Pancreas (tissue), 10 donors: ENCODE measurements at regions not wholly inside any gene's neighbourhood (a gene's known extent, or its start where the extent isn't known, plus 50 kb on each side); places are given as distances from the start of the nearest gene placed in this dataset.

Experiments
- ATAC-seq, 4 donors: fragments of 200-7000 bp; cut with Tn5 transposase; one replicate each; pipeline versions ENCODE4 v1.8.0 to v1.9.1; 2020; ENCODE audit warnings: mild to moderate bottlenecking in 4 of 4, moderate library complexity in 4 of 4
- DNase-seq, 6 donors: peaks; one replicate each; pipeline ENCODE4 v3.0.0-alpha.2; 2020
- FAIRE-seq: peaks from 2 replicates; lab custom pipeline; 2012; peaks lifted over from hg19 to GRCh38; lab: Jason Lieb, UNC
- H3K27ac ChIP-seq, 4 donors: fragments of 200-600 bp; sonication (generic); 1 replicate in 3 of 4; 2 replicates in 1 of 4; pipeline versions ENCODE4 v1.5.0 to v1.8.0; 2020
- H3K27me3 ChIP-seq, 4 donors: fragments of 200-600 bp; one replicate each; pipeline ENCODE4 v1.8.0; 2021
- H3K36me3 ChIP-seq, 3 donors: fragments of 200-600 bp; sonication (generic) in 1 of 3; one replicate each; pipeline versions ENCODE4 v1.5.0 to v1.8.0; 2020 to 2021
- H3K4me1 ChIP-seq, 3 donors: fragments of 200-600 bp; one replicate each; pipeline ENCODE4 v1.8.0; 2021
- H3K4me3 ChIP-seq, 4 donors: fragments of 200-600 bp; sonication (generic) in 2 of 4; one replicate each; pipeline versions ENCODE4 v1.5.0 to v1.8.0; 2020 to 2021
- H3K9me3 ChIP-seq, 4 donors: fragments of 200-600 bp; one replicate each; pipeline ENCODE4 v1.8.0; 2021
- CTCF ChIP-seq, 4 donors: fragments of 200-600 bp; sonication (generic) in 3 of 4; IDR thresholded peaks; one replicate each; pipeline versions ENCODE4 v1.5.0 to v1.8.0; 2021; ENCODE audit warnings: antibody characterized with exemption in 4 of 4
- WGBS, 2 donors: extraction: QIAGEN DNeasy Blood & Tissue Kit; methylation state at CpG; one replicate each; pipeline ENCODE4 v1.1.7; 2013; 5-methylcytosine and 5-hydroxymethylcytosine counted together
- intact Hi-C, 3 donors: fragments of 100-400 bp; cut with DNase I; formaldehyde crosslinking; loops; one replicate each; pipeline versions ENCODE4 v1.11.1 to v1.14.2; 2022
- donor health status: healthy with polysubstance abuse.
- donor health status: DM: no; HTN: no; CAD: no; lungs with moderate emphysema.
- donor health status: DM: no; HTN: no; CAD: no.
- donor health status: control.
- donor health status: control.
- donor health status: Bipolar disorder and iron deficiency.
- donor health status: DM: yes; HTN: yes; CAD: no.
- donor health status: DM: no; HTN: no; CAD: no.
- donor health status: DM: no; HTN: no; CAD: no.
- donor health status: DM: yes; HTN: yes; CAD: no.

GRCh38 chr9:110125207-110125751, 82.7 kb downstream of the C9orf152 start:
- Histone ChIP-seq H3K4me3 (no peak overlapping the region), H3K9me3 (no peaks in the 10 kb centered on the region), H3K27me3 (no peaks in the 10 kb centered on the region), H3K27ac (peak overlapping the region in 3 of 4 donors; percentile 35 to 70 (median 49)), H3K4me1 (peaks cover 0 to 10% (median 5%) of the 10 kb centered on the region in 3 donors), H3K36me3 (no peaks in the 10 kb centered on the region)
- WGBS, 2 donors = 11 to 14% methylated on average over 16 of the region's 16 CpGs
- no peak for TF ChIP-seq CTCF (IDR thresholded peaks at IDR 0.05)
- FAIRE-seq (peak; percentile 83), DNase-seq (peak; percentile 77 to 87 (median 82)), ATAC-seq (peak; percentile 98 to 99 (median 98))
- intact Hi-C loops = no loop called here

- intact Hi-C loops = no loop called here
- Histone ChIP-seq H3K36me3 (no peaks in the 10 kb centered on the region), H3K27ac (peak overlapping the region in 2 of 4 donors; percentile 49 to 70), H3K9me3 (no peaks in the 10 kb centered on the region), H3K27me3 (no peaks in the 10 kb centered on the region), H3K4me1 (peaks cover 0 to 10% (median 5%) of the 10 kb centered on the region in 3 donors), H3K4me3 (no peak overlapping the region)
- WGBS, 2 donors = 79 to 92% methylated on average over 8 of the region's 8 CpGs
- FAIRE-seq = no peak
- no peak for DNase-seq
- no peak for ATAC-seq
- no peak for TF ChIP-seq CTCF (IDR thresholded peaks at IDR 0.05)
Measured at GRCh38 chr9:110125763-110126351, 82.1 kb downstream of the C9orf152 start.

- ATAC-seq (no peak), DNase-seq (no peak), FAIRE-seq (no peak)
- Histone ChIP-seq H3K4me1 (peaks cover 0 to 10% (median 5%) of the 10 kb centered on the region in 3 donors), H3K27me3 (no peaks in the 10 kb centered on the region), H3K4me3 (no peak overlapping the region), H3K9me3 (no peaks in the 10 kb centered on the region), H3K27ac (peak overlapping the region in 1 of 4 donors; percentile 70), H3K36me3 (no peaks in the 10 kb centered on the region)
- intact Hi-C loops = no loop called here
- WGBS, 2 donors = 86 to 87% methylated on average over 7 of the region's 7 CpGs
- no peak for TF ChIP-seq CTCF (IDR thresholded peaks at IDR 0.05)
Measured at GRCh38 chr9:110126499-110126941, 81.4 kb downstream of the C9orf152 start.

GRCh38 chr9:110126986-110127864, 80.7 kb downstream of the C9orf152 start:
- DNase-seq (peak in 3 of 6 donors; percentile 14 to 28 (median 21)), ATAC-seq (peak in 3 of 4 donors; percentile 4 to 26 (median 11)), FAIRE-seq (no peak)
- Histone ChIP-seq H3K27ac (peak overlapping the region in 2 of 4 donors; percentile 12 to 70), H3K4me1 (peaks cover 0 to 10% (median 5%) of the 10 kb centered on the region in 3 donors), H3K27me3 (no peaks in the 10 kb centered on the region), H3K36me3 (no peaks in the 10 kb centered on the region), H3K9me3 (no peaks in the 10 kb centered on the region), H3K4me3 (no peak overlapping the region)
- intact Hi-C loops = no loop called here
- WGBS, 2 donors = 75 to 79% methylated on average over 23 of the region's 23 CpGs
- no peak for TF ChIP-seq CTCF (IDR thresholded peaks at IDR 0.05)
